ENCODE measurements at regions not wholly inside any gene's neighbourhood (a gene's known extent, or its start where the extent isn't known, plus 50 kb on each side); places are given as distances from the start of the nearest gene placed in this dataset.

DNA sequence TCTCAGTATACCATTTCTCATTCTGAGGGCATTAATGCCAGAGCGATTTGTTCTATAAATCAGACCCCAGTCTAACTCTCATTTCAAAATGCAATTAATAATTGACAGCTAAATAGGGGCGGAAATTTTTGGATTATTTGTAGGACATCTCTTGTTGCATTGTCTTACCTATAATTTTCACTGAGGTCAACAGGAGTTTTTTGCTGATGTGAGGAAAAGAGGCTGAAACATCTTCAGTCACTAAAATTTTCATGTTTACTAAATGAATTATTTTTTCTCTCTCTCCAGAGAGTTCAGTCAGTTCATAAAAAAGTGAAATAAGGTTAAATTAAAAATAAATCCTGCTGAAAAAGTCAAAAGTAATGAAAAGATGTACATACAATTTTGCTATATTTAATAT lies 295.9 kb downstream of the CCER1 start:
- TF ChIP-seq, protein P1, sequence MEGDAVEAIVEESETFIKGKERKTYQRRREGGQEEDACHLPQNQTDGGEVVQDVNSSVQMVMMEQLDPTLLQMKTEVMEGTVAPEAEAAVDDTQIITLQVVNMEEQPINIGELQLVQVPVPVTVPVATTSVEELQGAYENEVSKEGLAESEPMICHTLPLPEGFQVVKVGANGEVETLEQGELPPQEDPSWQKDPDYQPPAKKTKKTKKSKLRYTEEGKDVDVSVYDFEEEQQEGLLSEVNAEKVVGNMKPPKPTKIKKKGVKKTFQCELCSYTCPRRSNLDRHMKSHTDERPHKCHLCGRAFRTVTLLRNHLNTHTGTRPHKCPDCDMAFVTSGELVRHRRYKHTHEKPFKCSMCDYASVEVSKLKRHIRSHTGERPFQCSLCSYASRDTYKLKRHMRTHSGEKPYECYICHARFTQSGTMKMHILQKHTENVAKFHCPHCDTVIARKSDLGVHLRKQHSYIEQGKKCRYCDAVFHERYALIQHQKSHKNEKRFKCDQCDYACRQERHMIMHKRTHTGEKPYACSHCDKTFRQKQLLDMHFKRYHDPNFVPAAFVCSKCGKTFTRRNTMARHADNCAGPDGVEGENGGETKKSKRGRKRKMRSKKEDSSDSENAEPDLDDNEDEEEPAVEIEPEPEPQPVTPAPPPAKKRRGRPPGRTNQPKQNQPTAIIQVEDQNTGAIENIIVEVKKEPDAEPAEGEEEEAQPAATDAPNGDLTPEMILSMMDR (IDR thresholded peaks at IDR 0.05; ENCODE audit: insufficient read depth, low read depth, low read length): no peak
- no peak for DNase-seq (ENCODE audit: low read depth)
- H3K27me3 ChIP-seq (ENCODE audit: control insufficient read depth, insufficient read depth, low read length): no peaks in the 10 kb centered on the region
- H3K36me3 ChIP-seq (ENCODE audit: control insufficient read depth, insufficient read depth, low read length): no peaks in the 10 kb centered on the region
- ChIA-PET CTCF (no interaction called here), POLR2A (no interaction called here)
- no peak overlapping the region for H3K4me3 ChIP-seq (ENCODE audit: low read depth, low read length)

DNA sequence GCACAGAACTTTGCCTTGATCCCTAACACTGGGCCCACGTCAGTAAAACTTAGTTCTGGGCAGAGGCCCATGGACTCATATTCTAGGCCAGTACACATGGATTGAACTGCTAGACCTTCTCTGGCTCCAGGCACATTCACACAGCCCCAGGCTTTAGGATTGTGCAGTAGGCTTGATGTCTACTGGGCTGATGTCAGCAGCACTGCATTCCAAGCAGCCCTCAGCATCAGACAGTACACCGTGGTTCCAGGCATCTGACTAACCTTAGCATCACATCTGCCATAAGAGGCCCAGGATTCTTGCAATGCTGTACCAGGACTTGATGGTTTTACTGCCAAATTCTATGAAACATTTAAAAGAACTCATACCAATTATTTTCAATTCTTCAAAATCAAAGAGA lies 301.9 kb downstream of the CCER1 start:
- Histone ChIP-seq H3K27me3 (ENCODE audit: control insufficient read depth, insufficient read depth, low read length) (no peaks in the 10 kb centered on the region), H3K4me3 (ENCODE audit: low read depth, low read length) (no peak overlapping the region), H3K36me3 (ENCODE audit: control insufficient read depth, insufficient read depth, low read length) (no peaks in the 10 kb centered on the region)
- POLR2A ChIA-PET: no interaction called here
- no peak for DNase-seq (ENCODE audit: low read depth)
- TF ChIP-seq, protein P1 (IDR thresholded peaks at IDR 0.05; ENCODE audit: insufficient read depth, low read depth, low read length): no peak
- CTCF ChIA-PET: no interaction called here

DNA sequence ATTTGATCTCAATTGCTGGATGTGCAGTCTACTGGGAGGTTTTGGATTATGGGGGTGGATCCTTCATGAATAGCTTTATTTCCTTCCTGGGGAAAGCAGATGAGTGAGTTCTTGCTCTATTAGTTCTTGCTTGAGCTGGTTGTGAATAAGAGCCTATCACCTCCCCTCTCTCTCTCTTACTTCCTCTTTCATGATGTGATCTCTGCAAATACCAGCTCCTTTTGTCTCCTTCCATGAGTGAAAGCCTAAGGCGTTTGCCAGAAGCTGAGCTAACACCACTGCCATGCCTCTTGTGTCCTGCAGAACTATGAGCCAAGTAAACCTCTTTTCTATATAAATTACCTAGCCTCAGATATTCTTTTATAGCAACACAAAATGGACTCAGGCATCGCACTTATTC lies 302.7 kb downstream of the CCER1 start:
- ChIA-PET CTCF (interaction anchor here (1.1 kb wide), 1 partner anchor 17 kb away, joined by 3 read pairs; no protein-coding TSS in a partner anchor), POLR2A (no interaction called here)
- TF ChIP-seq, protein P1 (IDR thresholded peaks at IDR 0.05; ENCODE audit: insufficient read depth, low read depth, low read length): no peak
- no peak for DNase-seq (ENCODE audit: low read depth)
- Histone ChIP-seq H3K4me3 (ENCODE audit: low read depth, low read length) (no peak overlapping the region), H3K36me3 (ENCODE audit: control insufficient read depth, insufficient read depth, low read length) (no peaks in the 10 kb centered on the region), H3K27me3 (ENCODE audit: control insufficient read depth, insufficient read depth, low read length) (no peaks in the 10 kb centered on the region)

DNA sequence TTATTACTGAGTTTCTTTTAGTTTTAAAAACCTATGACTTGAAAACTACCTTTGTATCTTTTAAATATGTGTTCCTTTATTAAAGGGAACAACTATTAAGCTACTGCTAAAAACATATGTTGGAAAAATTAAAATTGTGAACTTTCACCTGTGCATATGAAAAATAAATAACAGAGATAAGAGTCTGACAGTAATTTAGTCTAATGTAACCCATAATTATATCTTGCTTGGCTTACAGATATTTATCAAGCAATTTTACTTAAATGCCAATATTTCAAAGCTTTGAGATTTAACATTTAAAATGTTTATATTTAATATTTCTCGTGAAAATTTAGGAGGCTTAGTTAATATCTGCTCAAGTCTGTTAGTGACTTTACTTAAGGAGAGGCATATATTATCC lies 309.8 kb downstream of the CCER1 start:
- TF ChIP-seq, protein P1 (IDR thresholded peaks at IDR 0.05; ENCODE audit: insufficient read depth, low read depth, low read length): no peak
- POLR2A ChIA-PET: no interaction called here
- DNase-seq (ENCODE audit: low read depth): no peak
- Histone ChIP-seq H3K36me3 (ENCODE audit: control insufficient read depth, insufficient read depth, low read length) (no peaks in the 10 kb centered on the region), H3K27me3 (ENCODE audit: control insufficient read depth, insufficient read depth, low read length) (no peaks in the 10 kb centered on the region), H3K4me3 (ENCODE audit: low read depth, low read length) (no peak overlapping the region)
- CTCF ChIA-PET: no interaction called here

DNA sequence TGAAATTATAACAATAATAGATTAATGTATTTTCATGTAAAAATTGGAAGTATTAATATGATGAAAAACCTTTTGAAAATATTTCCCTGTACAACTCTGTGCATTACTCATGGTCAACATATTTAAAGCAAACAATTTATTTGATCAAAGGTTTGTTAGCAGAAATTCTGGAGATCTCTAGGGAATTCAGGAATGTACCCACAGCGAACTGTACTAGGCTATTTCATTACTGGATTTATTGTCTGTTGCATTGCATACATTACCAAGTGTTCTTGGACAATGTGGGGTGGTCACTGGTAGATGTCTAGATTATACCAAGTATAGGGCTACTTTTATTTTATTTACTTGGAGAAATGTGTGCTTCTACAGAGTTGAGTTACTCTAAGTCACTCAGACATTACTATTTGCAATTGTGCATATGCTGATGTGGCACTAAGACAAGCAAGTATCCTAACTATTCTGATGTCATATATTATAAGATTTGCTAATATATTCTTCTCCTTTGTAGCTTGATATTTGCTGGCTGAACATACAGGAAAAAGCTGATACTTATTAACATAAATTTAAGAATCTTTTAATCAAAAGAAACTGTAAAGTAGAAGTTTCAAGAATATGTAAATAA lies 323.3 kb downstream of the CCER1 start:
- H3K36me3 ChIP-seq (ENCODE audit: control insufficient read depth, insufficient read depth, low read length): no peaks in the 10 kb centered on the region
- TF ChIP-seq, protein P1 (IDR thresholded peaks at IDR 0.05; ENCODE audit: insufficient read depth, low read depth, low read length): no peak
- ChIA-PET POLR2A (no interaction called here), CTCF (no interaction called here)
- H3K27me3 ChIP-seq (ENCODE audit: control insufficient read depth, insufficient read depth, low read length): no peaks in the 10 kb centered on the region
- no peak for DNase-seq (ENCODE audit: low read depth)
- no peak overlapping the region for H3K4me3 ChIP-seq (ENCODE audit: low read depth, low read length)

Measured in BJ (cell line).